Liver (tissue), 8 donors: ENCODE measurements at regions not wholly inside any gene's neighbourhood (a gene's known extent, or its start where the extent isn't known, plus 50 kb on each side); places are given as distances from the start of the nearest gene placed in this dataset.

ENCODE experiments used
- DNase-seq: peaks from one replicate; pipeline ENCODE4 v3.0.0-alpha.2; 2017; ENCODE audit warnings: low spot score
- H3K27ac ChIP-seq, 2 donors: one replicate each; pipeline ENCODE4 v1.7.0; 2013; ENCODE audit warnings: inconsistent platforms in 2 of 2, low read length in 2 of 2, control low read depth in 1 of 2, low read depth in 1 of 2, mild to moderate bottlenecking in 1 of 2
- H3K27me3 ChIP-seq, 4 donors: one replicate each; pipeline versions ENCODE4 v1.6.1 to v1.7.0; 2013; ENCODE audit warnings: low read length in 3 of 4, inconsistent platforms in 1 of 4, mild to moderate bottlenecking in 1 of 4, moderate library complexity in 1 of 4; ENCODE audit not compliant: control insufficient read depth in 4 of 4, insufficient read depth in 4 of 4
- H3K36me3 ChIP-seq, 4 donors: one replicate each; pipeline versions ENCODE4 v1.6.1 to v1.7.0; 2013; ENCODE audit warnings: low read length in 3 of 4, mild to moderate bottlenecking in 3 of 4, low read depth in 1 of 4, moderate library complexity in 1 of 4; ENCODE audit not compliant: control insufficient read depth in 4 of 4, insufficient read depth in 3 of 4
- H3K4me1 ChIP-seq, 4 donors: one replicate each; pipeline versions ENCODE4 v1.6.1 to v1.7.0; 2013; ENCODE audit warnings: low read length in 3 of 4, mild to moderate bottlenecking in 3 of 4, moderate library complexity in 1 of 4; ENCODE audit not compliant: control insufficient read depth in 4 of 4, insufficient read depth in 4 of 4
- H3K4me3 ChIP-seq, 3 donors: one replicate each; pipeline versions ENCODE4 v1.6.1 to v1.7.0; 2013; ENCODE audit warnings: low read length in 3 of 3, control low read depth in 1 of 3, low read depth in 1 of 3, mild to moderate bottlenecking in 1 of 3
- H3K9ac ChIP-seq, 2 donors: one replicate each; pipeline ENCODE4 v1.7.0; 2013; ENCODE audit warnings: low read length in 2 of 2, mild to moderate bottlenecking in 2 of 2, moderate library complexity in 2 of 2, control low read depth in 1 of 2, low read depth in 1 of 2
- H3K9me3 ChIP-seq, 4 donors: one replicate each; pipeline versions ENCODE4 v1.6.1 to v1.7.0; 2013; ENCODE audit warnings: low read length in 3 of 4; ENCODE audit not compliant: control insufficient read depth in 4 of 4
- CTCF ChIP-seq: fragments of 150-350 bp; IDR thresholded peaks from 2 replicates; pipeline ENCODE4 v1.5.1; 2017; ENCODE audit warnings: improper control_type of control experiment, low read depth, low read length; ENCODE audit not compliant: missing input control
- FOXA2 ChIP-seq: IDR thresholded peaks from 2 replicates; pipeline ENCODE4 v1.6.1; 2016; ENCODE audit warnings: antibody characterized with exemption
- HNF4G ChIP-seq: IDR thresholded peaks from 2 replicates; pipeline ENCODE4 v1.6.1; 2016; ENCODE audit warnings: antibody characterized with exemption
- JUND ChIP-seq, 2 donors: IDR thresholded peaks; 2 replicates each; pipeline ENCODE4 v1.6.1; 2016; ENCODE audit warnings: antibody characterized with exemption in 2 of 2
- NR2F2 ChIP-seq: IDR thresholded peaks from 2 replicates; pipeline ENCODE4 v1.6.1; 2016; ENCODE audit warnings: antibody characterized with exemption
- RAD21 ChIP-seq, 2 donors: IDR thresholded peaks; 2 replicates each; pipeline ENCODE4 v1.6.1; 2016; ENCODE audit warnings: antibody characterized with exemption in 2 of 2, mild to moderate bottlenecking in 2 of 2
- SP1 ChIP-seq: IDR thresholded peaks from 2 replicates; pipeline ENCODE4 v1.6.1; 2018; ENCODE audit warnings: antibody characterized with exemption, mild to moderate bottlenecking
- WGBS: extraction: QIAGEN DNeasy Blood & Tissue Kit; methylation state at CpG from one replicate; pipeline ENCODE4 v1.1.7; 2013; 5-methylcytosine and 5-hydroxymethylcytosine counted together
- TF ChIP-seq, protein P1 (sequence below): IDR thresholded peaks from 2 replicates; pipeline ENCODE4 v1.6.1; 2016; ENCODE audit warnings: antibody characterized with exemption
- TF ChIP-seq, protein P2 (sequence below): IDR thresholded peaks from 2 replicates; pipeline ENCODE4 v1.6.1; 2016; ENCODE audit warnings: antibody characterized with exemption
- donor health status: healthy.
- donor health status: healthy.
- donor health status: healthy.
- donor health status: healthy.
- donor health status: healthy.

DNA sequence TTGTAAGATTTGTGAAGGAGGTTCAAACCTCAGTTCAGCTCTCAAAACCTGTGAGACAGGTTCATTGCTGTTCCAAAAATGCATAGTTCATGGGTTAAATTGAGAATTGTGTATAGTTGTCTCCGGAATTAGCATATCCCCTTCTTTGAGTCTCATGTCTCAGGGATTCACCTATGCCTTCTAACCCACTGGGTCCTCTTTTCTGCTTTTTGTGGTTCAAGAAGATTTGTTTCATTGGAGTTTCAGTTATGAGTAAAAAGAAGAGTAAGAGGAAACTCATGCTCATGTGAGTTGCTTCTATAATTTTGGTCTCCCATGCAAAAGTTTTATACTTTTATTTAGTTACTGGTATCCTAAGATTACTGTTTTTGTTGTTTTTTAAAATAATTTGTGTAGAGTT is 1219.8 kb upstream of the ZEB2 start:
- Histone ChIP-seq H3K9ac (no peak overlapping the region), H3K4me3 (no peak overlapping the region), H3K9me3 (no peaks in the 10 kb centered on the region), H3K27me3 (no peaks in the 10 kb centered on the region), H3K27ac (no peak overlapping the region), H3K36me3 (no peaks in the 10 kb centered on the region), H3K4me1 (no peaks in the 10 kb centered on the region)
- DNase-seq, result no peak
- TF ChIP-seq SP1, result no peak
- no peak for TF ChIP-seq NR2F2
- no peak for TF ChIP-seq CTCF
- no peak for TF ChIP-seq HNF4G
- TF ChIP-seq, protein P1, sequence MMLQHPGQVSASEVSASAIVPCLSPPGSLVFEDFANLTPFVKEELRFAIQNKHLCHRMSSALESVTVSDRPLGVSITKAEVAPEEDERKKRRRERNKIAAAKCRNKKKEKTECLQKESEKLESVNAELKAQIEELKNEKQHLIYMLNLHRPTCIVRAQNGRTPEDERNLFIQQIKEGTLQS, result no peak
- WGBS, result 90% methylated on average over 1 of the region's 1 CpG

- H3K4me1 ChIP-seq, result no peaks in the 10 kb centered on the region
- no peak overlapping the region for H3K27ac ChIP-seq
- H3K36me3 ChIP-seq, result no peaks in the 10 kb centered on the region
- no peaks in the 10 kb centered on the region for H3K27me3 ChIP-seq
- no peak overlapping the region for H3K4me3 ChIP-seq
- WGBS, result 80% methylated on average over 1 of the region's 1 CpG
- DNase-seq, result no peak
- no peak overlapping the region for H3K9ac ChIP-seq
- no peaks in the 10 kb centered on the region for H3K9me3 ChIP-seq
- TF ChIP-seq RAD21 (IDR thresholded peaks at IDR 0.05) (no peak), JUND (IDR thresholded peaks at IDR 0.05) (no peak), CTCF (no peak), FOXA2 (no peak)
These were observed 1217.0 kb upstream of the ZEB2 start for GRCh38 chr2:145736871-145737270.

GRCh38 chr2:145731467-145731866 is 1211.5 kb upstream of the ZEB2 start:
- H3K27ac ChIP-seq, result no peak overlapping the region
- H3K9me3 ChIP-seq, result no peaks in the 10 kb centered on the region
- H3K36me3 ChIP-seq, result no peaks in the 10 kb centered on the region
- H3K4me1 ChIP-seq, result no peaks in the 10 kb centered on the region
- H3K4me3 ChIP-seq, result no peak overlapping the region
- DNase-seq, result no peak
- H3K27me3 ChIP-seq, result no peaks in the 10 kb centered on the region
- no peak overlapping the region for H3K9ac ChIP-seq
- no peak for TF ChIP-seq JUND (IDR thresholded peaks at IDR 0.05)
- TF ChIP-seq, protein P2, sequence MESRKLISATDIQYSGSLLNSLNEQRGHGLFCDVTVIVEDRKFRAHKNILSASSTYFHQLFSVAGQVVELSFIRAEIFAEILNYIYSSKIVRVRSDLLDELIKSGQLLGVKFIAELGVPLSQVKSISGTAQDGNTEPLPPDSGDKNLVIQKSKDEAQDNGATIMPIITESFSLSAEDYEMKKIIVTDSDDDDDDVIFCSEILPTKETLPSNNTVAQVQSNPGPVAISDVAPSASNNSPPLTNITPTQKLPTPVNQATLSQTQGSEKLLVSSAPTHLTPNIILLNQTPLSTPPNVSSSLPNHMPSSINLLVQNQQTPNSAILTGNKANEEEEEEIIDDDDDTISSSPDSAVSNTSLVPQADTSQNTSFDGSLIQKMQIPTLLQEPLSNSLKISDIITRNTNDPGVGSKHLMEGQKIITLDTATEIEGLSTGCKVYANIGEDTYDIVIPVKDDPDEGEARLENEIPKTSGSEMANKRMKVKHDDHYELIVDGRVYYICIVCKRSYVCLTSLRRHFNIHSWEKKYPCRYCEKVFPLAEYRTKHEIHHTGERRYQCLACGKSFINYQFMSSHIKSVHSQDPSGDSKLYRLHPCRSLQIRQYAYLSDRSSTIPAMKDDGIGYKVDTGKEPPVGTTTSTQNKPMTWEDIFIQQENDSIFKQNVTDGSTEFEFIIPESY, result no peak
- WGBS, result 93% methylated on average over 4 of the region's 4 CpGs
